Right lobe of liver (tissue), 6 donors: ENCODE measurements at regions not wholly inside any gene's neighbourhood (a gene's known extent, or its start where the extent isn't known, plus 50 kb on each side); places are given as distances from the start of the nearest gene placed in this dataset.

Source experiments
- ATAC-seq, 4 donors: fragments of 200-7000 bp; cut with Tn5 transposase; one replicate each; pipeline ENCODE4 v1.9.1; 2020; ENCODE audit warnings: mild to moderate bottlenecking in 4 of 4, moderate library complexity in 4 of 4
- DNase-seq, 3 donors: peaks; one replicate each; pipeline ENCODE4 v3.0.0-alpha.2; 2020
- H3K27ac ChIP-seq, 3 donors: fragments of 200-600 bp; one replicate each; pipeline ENCODE4 v1.8.0; 2022
- H3K27me3 ChIP-seq, 2 donors: fragments of 200-600 bp; one replicate each; pipeline ENCODE4 v1.8.0; 2022
- H3K36me3 ChIP-seq, 4 donors: fragments of 200-600 bp; sonication (generic) in 1 of 4; one replicate each; pipeline versions ENCODE4 v1.5.1 to v1.8.0; 2017 to 2022; ENCODE audit warnings: control low read depth in 1 of 4
- H3K4me1 ChIP-seq, 4 donors: fragments of 200-600 bp; sonication (generic) in 1 of 4; one replicate each; pipeline versions ENCODE4 v1.5.1 to v1.8.0; 2017 to 2022; ENCODE audit warnings: control low read depth in 1 of 4
- H3K4me3 ChIP-seq, 3 donors: fragments of 200-600 bp; one replicate each; pipeline ENCODE4 v1.8.0; 2022
- H3K9me3 ChIP-seq, 4 donors: fragments of 200-600 bp; sonication (generic) in 1 of 4; one replicate each; pipeline versions ENCODE4 v1.5.1 to v1.8.0; 2017 to 2022; ENCODE audit warnings: control low read depth in 1 of 4
- CTCF ChIP-seq, 4 donors: fragments of 200-600 bp in 3 of 4; fragments of 450-650 bp in 1 of 4; IDR thresholded peaks; one replicate each; pipeline versions ENCODE4 v1.5.1 to v1.8.0; 2016 to 2022; ENCODE audit warnings: antibody characterized with exemption in 4 of 4, mild to moderate bottlenecking in 2 of 4
- POLR2A ChIP-seq: fragments of 450-650 bp; IDR thresholded peaks from one replicate; pipeline ENCODE4 v1.6.1; 2017; ENCODE audit warnings: antibody characterized with exemption, mild to moderate bottlenecking
- WGBS: methylation state at CpG from one replicate; pipeline ENCODE4 v1.1.6; 2018; ENCODE audit warnings: low coverage, low lambda C conversion rate; ENCODE audit not compliant: insufficient coverage; ENCODE audit errors: missing lambda C conversion rate; 5-methylcytosine and 5-hydroxymethylcytosine counted together
- intact Hi-C, 2 donors: fragments of 100-400 bp; cut with DNase I; formaldehyde crosslinking; loops; one replicate each; pipeline versions ENCODE4 v1.11.2 to v1.14.1; 2022
- donor health status: DM: no; HTN: yes; CAD: no.
- donor health status: DM: no; HTN: no; CAD: no.
- donor health status: DM: no; HTN: no; CAD: no.
- donor health status: DM: no; HTN: yes; CAD: no.
- donor health status: DM: no; HTN: yes; CAD: no.

GRCh38 chr16:86816930-86817625, 238.7 kb downstream of the FOXL1 start:
- H3K27me3 ChIP-seq = no peaks in the 10 kb centered on the region
- 23% methylated on average over 7 of the region's 9 CpGs for WGBS
- ATAC-seq = no peak

GRCh38 chr16:86818671-86819532, 240.6 kb downstream of the FOXL1 start:
- ATAC-seq (peak in 3 of 4 donors; percentile 48 to 49 (median 48)), DNase-seq (no peak)
- H3K4me3 ChIP-seq = no peak overlapping the region
- intact Hi-C loops = no loop called here
- no peak overlapping the region for H3K27ac ChIP-seq
- no peaks in the 10 kb centered on the region for H3K9me3 ChIP-seq
- 13% methylated on average over 26 of the region's 29 CpGs for WGBS
- no peaks in the 10 kb centered on the region for H3K36me3 ChIP-seq
- H3K4me1 ChIP-seq = peaks cover 0 to 7% (median 0%) of the 10 kb centered on the region in 4 donors
- TF ChIP-seq CTCF (IDR thresholded peaks at IDR 0.05) = no peak
- no peak for TF ChIP-seq POLR2A
- no peaks in the 10 kb centered on the region for H3K27me3 ChIP-seq

More at GRCh38 chr16:86816930-86817625, 238.7 kb downstream of the FOXL1 start:
- no peaks in the 10 kb centered on the region for H3K9me3 ChIP-seq
- H3K36me3 ChIP-seq = no peaks in the 10 kb centered on the region
- H3K4me3 ChIP-seq = no peak overlapping the region
- DNase-seq = no peak
- TF ChIP-seq CTCF (IDR thresholded peaks at IDR 0.05) (no peak), POLR2A (no peak)
- intact Hi-C loops = no loop called here
- H3K27ac ChIP-seq = no peak overlapping the region
- peaks cover 0 to 7% (median 0%) of the 10 kb centered on the region in 4 donors for H3K4me1 ChIP-seq

- no peaks in the 10 kb centered on the region for H3K9me3 ChIP-seq
- no peak overlapping the region for H3K27ac ChIP-seq
- DNase-seq (no peak), ATAC-seq (no peak)
- peaks cover 0 to 7% (median 0%) of the 10 kb centered on the region in 4 donors for H3K4me1 ChIP-seq
- no peaks in the 10 kb centered on the region for H3K27me3 ChIP-seq
- H3K36me3 ChIP-seq = no peaks in the 10 kb centered on the region
- H3K4me3 ChIP-seq = no peak overlapping the region
- TF ChIP-seq POLR2A (no peak), CTCF (IDR thresholded peaks at IDR 0.05) (no peak)
- WGBS = 25% methylated on average over 2 of the region's 4 CpGs
- intact Hi-C loops = no loop called here
These were observed 241.2 kb downstream of the FOXL1 start for GRCh38 chr16:86819533-86819892.

GRCh38 chr16:86821895-86822294, 243.5 kb downstream of the FOXL1 start:
- DNase-seq = no peak
- H3K4me1 ChIP-seq = peaks cover 0 to 7% (median 0%) of the 10 kb centered on the region in 4 donors
- no peak overlapping the region for H3K4me3 ChIP-seq
- no peaks in the 10 kb centered on the region for H3K27me3 ChIP-seq
- 75% methylated on average over 1 of the region's 2 CpGs for WGBS
- H3K36me3 ChIP-seq = no peaks in the 10 kb centered on the region
- intact Hi-C loops = no loop called here
- ATAC-seq = no peak
- no peak for TF ChIP-seq POLR2A
- TF ChIP-seq CTCF (IDR thresholded peaks at IDR 0.05) = no peak
- H3K27ac ChIP-seq = no peak overlapping the region
- no peaks in the 10 kb centered on the region for H3K9me3 ChIP-seq
